Tibial nerve (tissue), 3 donors: ENCODE measurements at regions not wholly inside any gene's neighbourhood (a gene's known extent, or its start where the extent isn't known, plus 50 kb on each side); places are given as distances from the start of the nearest gene placed in this dataset.

Experiments
- POLR2A ChIP-seq, 2 donors: fragments of 450-650 bp; IDR thresholded peaks; one replicate each; pipeline ENCODE4 v1.6.1; 2017; ENCODE audit warnings: antibody characterized with exemption in 2 of 2, mild to moderate bottlenecking in 2 of 2, moderate library complexity in 2 of 2
- TF ChIP-seq, protein P1 (sequence below), 5 experiments: fragments of 200-600 bp in 3 of 5; fragments of 450-650 bp in 2 of 5; sonication (generic) in 3 of 5; IDR thresholded peaks; one replicate each; pipeline ENCODE4 v1.5.1; 2016 to 2019; ENCODE audit warnings: antibody characterized with exemption in 5 of 5, mild to moderate bottlenecking in 3 of 5, moderate library complexity in 2 of 5

GRCh38 chr7:138369797-138370196 lies 90.3 kb upstream of the TRIM24 start:
- no peak for TF ChIP-seq POLR2A (IDR thresholded peaks at IDR 0.05)
- TF ChIP-seq, protein P1, sequence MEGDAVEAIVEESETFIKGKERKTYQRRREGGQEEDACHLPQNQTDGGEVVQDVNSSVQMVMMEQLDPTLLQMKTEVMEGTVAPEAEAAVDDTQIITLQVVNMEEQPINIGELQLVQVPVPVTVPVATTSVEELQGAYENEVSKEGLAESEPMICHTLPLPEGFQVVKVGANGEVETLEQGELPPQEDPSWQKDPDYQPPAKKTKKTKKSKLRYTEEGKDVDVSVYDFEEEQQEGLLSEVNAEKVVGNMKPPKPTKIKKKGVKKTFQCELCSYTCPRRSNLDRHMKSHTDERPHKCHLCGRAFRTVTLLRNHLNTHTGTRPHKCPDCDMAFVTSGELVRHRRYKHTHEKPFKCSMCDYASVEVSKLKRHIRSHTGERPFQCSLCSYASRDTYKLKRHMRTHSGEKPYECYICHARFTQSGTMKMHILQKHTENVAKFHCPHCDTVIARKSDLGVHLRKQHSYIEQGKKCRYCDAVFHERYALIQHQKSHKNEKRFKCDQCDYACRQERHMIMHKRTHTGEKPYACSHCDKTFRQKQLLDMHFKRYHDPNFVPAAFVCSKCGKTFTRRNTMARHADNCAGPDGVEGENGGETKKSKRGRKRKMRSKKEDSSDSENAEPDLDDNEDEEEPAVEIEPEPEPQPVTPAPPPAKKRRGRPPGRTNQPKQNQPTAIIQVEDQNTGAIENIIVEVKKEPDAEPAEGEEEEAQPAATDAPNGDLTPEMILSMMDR (IDR thresholded peaks at IDR 0.05): no peak
